Naive B cell (primary cell): ENCODE measurements at regions not wholly inside any gene's neighbourhood (a gene's known extent, or its start where the extent isn't known, plus 50 kb on each side); places are given as distances from the start of the nearest gene placed in this dataset.
"Not testable (repeated sequence)": the region's sequence is repeated elsewhere in the genome, so short reads cannot be mapped to it uniquely, and the experiment has no call there.

ENCODE experiments used
- ATAC-seq, 2 donors: fragments of 150-1000 bp; cut with Tn5 transposase; 2 replicates each; pipeline ENCODE4 v1.10.0; 2021; ENCODE audit warnings: low read depth in 2 of 2, mild to moderate bottlenecking in 2 of 2, moderate library complexity in 2 of 2
- DNase-seq: peaks from one replicate; pipeline ENCODE4 v3.0.0; 2022
- H3K27ac Mint-ChIP-seq, 6 donors: one replicate each; pipeline ENCODE4 v1.8.0; 2020 to 2022; ENCODE audit warnings: mild to moderate bottlenecking in 6 of 6, mixed read lengths in 6 of 6, moderate library complexity in 5 of 6, inconsistent platforms in 2 of 6
- H3K27me3 Mint-ChIP-seq, 3 donors: one replicate each; pipeline ENCODE4 v1.8.0; 2021 to 2022; ENCODE audit warnings: mixed read lengths in 3 of 3, mild to moderate bottlenecking in 1 of 3
- H3K36me3 Mint-ChIP-seq, 2 donors: one replicate each; pipeline ENCODE4 v1.8.0; 2020 to 2022; ENCODE audit warnings: mixed read lengths in 2 of 2, inconsistent platforms in 1 of 2, mild to moderate bottlenecking in 1 of 2
- H3K4me1 Mint-ChIP-seq, 3 donors: one replicate each; pipeline ENCODE4 v1.8.0; 2020 to 2022; ENCODE audit warnings: mixed read lengths in 3 of 3, inconsistent platforms in 1 of 3, mild to moderate bottlenecking in 1 of 3, moderate library complexity in 1 of 3
- H3K4me3 Mint-ChIP-seq, 8 donors: one replicate each; pipeline ENCODE4 v1.8.0; 2020 to 2022; ENCODE audit warnings: mild to moderate bottlenecking in 8 of 8, mixed read lengths in 8 of 8, moderate library complexity in 8 of 8, inconsistent platforms in 2 of 8
- H3K9me3 Mint-ChIP-seq, 7 donors: one replicate each; pipeline ENCODE4 v1.8.0; 2020 to 2022; ENCODE audit warnings: mixed read lengths in 7 of 7, mild to moderate bottlenecking in 5 of 7, inconsistent platforms in 2 of 7, moderate library complexity in 1 of 7

DNA sequence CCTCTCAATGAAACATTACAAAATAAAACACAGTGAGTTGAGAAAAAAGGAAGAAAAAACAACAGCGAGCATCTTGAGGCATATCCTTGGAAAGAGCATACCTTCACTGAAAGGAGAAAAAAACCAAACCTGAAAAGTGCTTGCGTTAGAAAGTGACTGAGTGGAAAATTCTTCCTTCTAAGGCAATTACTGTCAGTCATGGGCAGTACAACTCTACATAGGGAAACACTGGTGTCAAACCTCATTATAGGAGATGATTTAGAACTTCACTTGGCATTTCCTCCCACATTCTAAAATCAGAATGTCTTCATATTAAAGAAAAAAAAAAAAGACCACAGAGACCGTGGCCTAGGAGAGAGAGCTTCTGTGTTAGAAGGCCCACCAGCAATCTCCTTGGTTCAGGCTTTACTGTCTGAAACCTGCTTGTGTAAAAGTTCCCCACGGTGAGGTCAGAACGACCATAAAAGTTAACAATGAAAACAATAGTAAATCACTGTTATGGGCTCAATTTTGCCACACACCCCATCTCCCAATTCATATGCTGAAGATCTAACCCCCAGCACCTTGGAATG is 91.1 kb upstream of the CRY1 start:
- peaks cover 0 to 12% of the 10 kb centered on the region in 2 donors for H3K36me3 Mint-ChIP-seq
- H3K27ac Mint-ChIP-seq: no peak overlapping the region
- no peaks in the 10 kb centered on the region for H3K4me1 Mint-ChIP-seq
- ATAC-seq (no peak), DNase-seq (no peak)
- H3K9me3 Mint-ChIP-seq: peaks cover 0 to 20% (median 6%) of the 10 kb centered on the region in 7 donors
- no peak overlapping the region for H3K4me3 Mint-ChIP-seq
- H3K27me3 Mint-ChIP-seq: peaks cover 29 to 39% (median 38%) of the 10 kb centered on the region in 3 donors

DNA sequence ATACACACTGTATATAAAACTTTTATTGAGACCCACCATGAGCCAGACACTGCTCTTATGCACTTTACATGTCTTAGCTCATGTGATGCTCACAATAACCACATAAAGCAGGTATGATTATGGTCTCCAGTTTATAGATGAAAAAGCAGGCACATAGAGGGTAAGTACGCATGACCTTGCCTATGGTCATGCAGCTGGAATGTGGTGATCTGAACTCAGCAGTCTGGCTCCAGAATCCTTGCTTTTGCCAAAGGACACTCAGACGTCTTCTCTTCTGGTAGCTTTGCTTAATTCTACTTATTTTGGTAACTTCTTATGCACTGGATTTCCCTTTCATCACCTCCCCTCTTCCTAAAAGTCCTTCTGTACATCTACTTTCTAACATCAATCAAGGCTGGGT is 103.3 kb upstream of the CRY1 start:
- DNase-seq (no peak), ATAC-seq (no peak)
- peaks cover 3 to 23% (median 8%) of the 10 kb centered on the region in 7 donors for H3K9me3 Mint-ChIP-seq
- no peak overlapping the region for H3K4me3 Mint-ChIP-seq
- peaks cover 4 to 20% (median 12%) of the 10 kb centered on the region in 3 donors for H3K27me3 Mint-ChIP-seq
- peaks cover 0 to 8% of the 10 kb centered on the region in 2 donors for H3K36me3 Mint-ChIP-seq
- H3K27ac Mint-ChIP-seq: no peak overlapping the region
- no peaks in the 10 kb centered on the region for H3K4me1 Mint-ChIP-seq

DNA sequence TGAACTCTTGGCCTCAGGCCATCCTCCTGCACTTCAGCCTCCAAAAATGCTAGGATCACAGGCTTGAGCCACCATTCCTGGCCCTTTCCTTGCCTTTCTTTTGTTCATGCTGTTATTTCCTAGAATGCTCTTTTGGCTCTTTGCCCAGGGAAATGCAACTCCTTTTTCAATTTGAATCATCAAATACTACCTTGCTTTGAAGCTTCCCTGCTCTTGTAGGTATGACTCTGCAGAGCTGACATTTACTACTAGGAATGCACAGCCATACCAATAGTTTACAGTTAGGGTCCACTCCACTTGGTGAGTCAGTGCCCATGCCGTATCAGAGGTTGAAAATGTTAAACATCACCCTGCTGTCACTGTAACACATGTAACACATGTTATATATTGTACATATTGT is 107.0 kb upstream of the CRY1 start:
- Mint-ChIP-seq H3K4me3 (no peak overlapping the region), H3K27me3 (peaks cover 4 to 20% (median 12%) of the 10 kb centered on the region in 3 donors)
- no peak for ATAC-seq

DNA sequence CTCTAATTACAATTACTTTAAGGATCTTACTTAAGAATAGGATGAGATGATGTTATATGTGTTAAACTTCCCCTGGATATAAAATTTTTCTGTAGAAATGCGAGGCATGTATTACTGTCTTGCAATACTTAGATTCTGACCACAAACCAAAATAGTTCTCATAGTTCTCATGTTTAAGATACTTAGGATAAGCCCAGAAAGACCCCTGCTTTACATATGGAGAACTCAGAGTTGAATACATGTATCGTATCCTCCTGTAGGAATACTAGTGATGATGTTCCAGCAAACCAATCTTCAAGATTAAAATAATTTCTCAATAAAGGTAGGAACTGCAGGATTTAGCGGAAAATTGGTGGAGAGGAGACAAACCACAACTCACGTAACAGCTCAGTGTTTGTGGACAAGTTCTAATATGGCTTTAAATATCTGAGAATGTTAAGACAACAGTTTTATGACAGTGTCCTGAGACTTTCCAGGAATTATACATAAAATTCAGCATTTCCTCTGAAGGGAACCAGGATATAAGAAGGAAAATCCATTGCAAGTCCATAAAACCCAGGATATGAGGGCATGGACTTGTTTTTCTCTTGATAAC is 114.7 kb upstream of the CRY1 start:
- H3K27me3 Mint-ChIP-seq: peaks cover 5 to 27% (median 7%) of the 10 kb centered on the region in 3 donors
- no peaks in the 10 kb centered on the region for H3K4me1 Mint-ChIP-seq
- no peak for DNase-seq
- no peak for ATAC-seq
- H3K36me3 Mint-ChIP-seq: no peaks in the 10 kb centered on the region
- H3K9me3 Mint-ChIP-seq: peaks cover 3 to 19% (median 6%) of the 10 kb centered on the region in 7 donors
- no peak overlapping the region for H3K27ac Mint-ChIP-seq
- no peak overlapping the region for H3K4me3 Mint-ChIP-seq

More for the DNA sequence above, 107.0 kb upstream of the CRY1 start:
- no peak for DNase-seq
- H3K9me3 Mint-ChIP-seq: peaks cover 0 to 3% (median 0%) of the 10 kb centered on the region in 7 donors
- H3K27ac Mint-ChIP-seq: no peak overlapping the region
- no peaks in the 10 kb centered on the region for H3K36me3 Mint-ChIP-seq
- no peaks in the 10 kb centered on the region for H3K4me1 Mint-ChIP-seq

DNA sequence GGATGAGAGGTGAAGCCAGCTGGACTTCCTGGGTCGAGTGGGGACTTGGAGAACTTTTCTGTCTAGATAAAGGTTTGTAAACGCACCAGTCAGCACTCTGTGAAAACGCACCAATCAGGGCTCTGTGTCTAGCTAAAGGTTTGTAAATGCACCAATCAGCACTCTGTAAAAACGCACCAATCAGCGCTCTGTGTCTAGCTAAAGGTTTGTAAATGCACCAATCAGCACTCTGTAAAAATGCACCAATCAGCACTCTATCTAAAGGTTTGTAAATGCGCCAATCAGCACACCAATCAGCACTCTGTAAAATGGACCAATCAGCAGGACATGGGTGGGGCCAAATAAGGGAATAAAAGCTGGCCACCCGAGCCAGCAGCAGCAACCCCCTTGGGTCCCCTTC is 116.4 kb upstream of the CRY1 start:
- not testable (repeated sequence) for DNase-seq, H3K4me1 Mint-ChIP-seq, H3K27ac Mint-ChIP-seq, H3K4me3 Mint-ChIP-seq, ATAC-seq, H3K36me3 Mint-ChIP-seq
- peaks cover 3 to 19% (median 6%) of the 10 kb centered on the region in 7 donors for H3K9me3 Mint-ChIP-seq
- peaks cover 5 to 27% (median 7%) of the 10 kb centered on the region in 3 donors for H3K27me3 Mint-ChIP-seq

DNA sequence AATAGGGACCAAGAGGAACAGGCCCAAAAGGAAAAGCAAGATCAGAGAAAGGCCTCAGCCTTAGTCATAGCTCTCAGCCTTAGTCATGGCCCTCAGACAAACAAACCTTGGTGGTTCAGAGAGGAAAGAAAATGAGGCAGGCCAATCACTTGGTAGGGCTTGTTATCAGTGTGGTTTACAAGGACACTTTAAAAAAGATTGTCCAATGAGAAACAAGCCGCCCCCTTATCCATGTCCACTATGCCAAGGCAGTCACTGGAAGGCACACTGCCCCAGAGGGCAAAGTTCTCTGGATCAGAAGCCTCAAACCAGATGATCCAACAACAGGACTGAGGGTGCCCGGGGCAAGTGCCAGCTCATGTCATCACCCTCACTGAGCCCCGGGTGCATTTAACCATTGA is 121.0 kb upstream of the CRY1 start:
- not testable (repeated sequence) for H3K4me1 Mint-ChIP-seq, H3K27me3 Mint-ChIP-seq, H3K4me3 Mint-ChIP-seq, ATAC-seq, H3K36me3 Mint-ChIP-seq, DNase-seq, H3K27ac Mint-ChIP-seq
- H3K9me3 Mint-ChIP-seq: peaks cover 3 to 26% (median 10%) of the 10 kb centered on the region in 7 donors

DNA sequence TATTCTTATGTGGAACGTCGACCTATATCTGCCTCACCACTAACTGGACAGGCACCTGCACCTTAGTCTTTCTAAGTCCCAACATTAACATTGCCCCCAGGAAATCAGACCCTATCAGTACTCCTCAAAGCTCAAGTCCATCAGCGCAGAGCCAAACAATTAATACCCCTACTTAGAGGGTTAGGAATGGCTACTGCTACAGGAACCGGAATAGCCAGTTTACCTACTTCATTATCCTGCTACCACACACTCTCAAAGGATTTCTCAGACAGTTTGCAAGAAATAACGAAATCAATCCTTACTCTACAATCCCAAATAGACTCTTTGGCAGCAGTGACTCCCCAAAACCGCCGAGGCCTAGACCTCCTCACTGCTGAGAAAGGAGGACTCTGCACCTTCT is 123.1 kb upstream of the CRY1 start:
- not testable (repeated sequence) for H3K4me1 Mint-ChIP-seq, DNase-seq, H3K4me3 Mint-ChIP-seq, H3K36me3 Mint-ChIP-seq, ATAC-seq, H3K27ac Mint-ChIP-seq
- peaks cover 0 to 11% (median 6%) of the 10 kb centered on the region in 7 donors for H3K9me3 Mint-ChIP-seq
- peaks cover 4 to 20% (median 7%) of the 10 kb centered on the region in 3 donors for H3K27me3 Mint-ChIP-seq

DNA sequence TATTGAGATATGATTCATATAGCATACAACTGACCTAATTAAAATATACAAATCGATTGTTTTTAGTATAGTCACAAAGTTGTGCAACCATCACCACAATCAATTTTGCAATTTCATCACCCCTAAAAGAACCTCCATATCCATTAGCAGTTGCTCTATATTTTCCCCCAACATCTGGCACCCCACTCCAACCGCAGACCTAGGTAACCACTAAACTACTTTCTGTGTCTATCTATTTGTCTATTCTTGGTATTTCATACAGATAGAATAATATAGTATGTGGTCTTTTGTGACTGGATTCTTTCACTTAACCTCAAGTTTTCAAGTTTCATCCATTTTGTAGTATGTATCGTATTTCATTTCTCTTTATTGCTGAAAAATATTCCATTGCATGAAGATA is 126.0 kb upstream of the CRY1 start:
- ATAC-seq: no peak
- Mint-ChIP-seq H3K4me1 (no peaks in the 10 kb centered on the region), H3K9me3 (peaks cover 0 to 10% (median 4%) of the 10 kb centered on the region in 7 donors), H3K4me3 (no peak overlapping the region), H3K36me3 (no peaks in the 10 kb centered on the region), H3K27ac (no peak overlapping the region), H3K27me3 (peaks cover 22 to 29% (median 22%) of the 10 kb centered on the region in 3 donors)
- DNase-seq: no peak

DNA sequence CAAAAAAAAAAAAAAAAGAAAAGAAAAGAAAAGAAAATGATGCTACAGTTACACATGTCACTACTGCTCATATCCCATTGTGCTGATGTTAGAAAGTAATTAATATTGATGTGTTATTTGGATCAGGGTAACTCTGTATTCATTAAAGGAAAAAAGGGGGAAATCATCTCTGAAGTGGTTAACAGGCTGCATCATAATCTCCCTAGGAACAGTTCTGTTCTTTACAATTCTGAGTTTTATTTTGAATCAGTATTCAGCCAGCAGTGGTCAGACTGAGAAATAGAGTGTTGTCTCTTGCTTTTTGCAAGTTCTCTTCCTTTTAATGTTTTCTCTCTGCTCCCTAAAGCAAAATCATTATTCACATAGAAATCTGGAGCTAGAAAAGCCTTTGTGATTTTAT is 128.6 kb upstream of the CRY1 start:
- H3K4me3 Mint-ChIP-seq: no peak overlapping the region
- no peaks in the 10 kb centered on the region for H3K4me1 Mint-ChIP-seq
- H3K27me3 Mint-ChIP-seq: peaks cover 22 to 29% (median 26%) of the 10 kb centered on the region in 3 donors
- DNase-seq (no peak), ATAC-seq (no peak)
- H3K9me3 Mint-ChIP-seq: peaks cover 0 to 10% (median 4%) of the 10 kb centered on the region in 7 donors
- H3K27ac Mint-ChIP-seq: no peak overlapping the region
- H3K36me3 Mint-ChIP-seq: no peaks in the 10 kb centered on the region

DNA sequence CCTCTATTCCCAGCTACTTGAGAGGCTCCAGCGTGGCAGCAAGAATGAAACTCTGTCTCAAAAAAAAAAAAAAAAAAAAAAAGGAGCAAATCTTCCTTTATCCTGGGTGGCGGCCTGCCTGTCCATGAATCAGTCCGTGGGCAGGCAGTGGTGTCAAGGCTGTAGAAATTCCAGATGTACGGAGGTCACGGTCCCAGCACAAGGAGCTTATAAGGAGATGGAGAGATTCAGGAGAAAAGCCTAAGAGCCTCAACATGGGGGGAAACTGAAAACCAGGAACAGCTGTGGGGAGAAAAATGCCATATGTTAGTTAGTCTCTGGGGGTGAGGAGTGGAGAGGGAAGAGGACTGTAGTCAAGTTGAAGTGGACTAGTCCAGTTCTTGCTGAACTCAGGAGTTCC is 130.5 kb upstream of the CRY1 start:
- Mint-ChIP-seq H3K27ac (peak overlapping the region in 1 of 6 donors; percentile 16), H3K4me1 (no peaks in the 10 kb centered on the region), H3K27me3 (peaks cover 19 to 29% (median 26%) of the 10 kb centered on the region in 3 donors), H3K4me3 (no peak overlapping the region), H3K36me3 (no peaks in the 10 kb centered on the region), H3K9me3 (peaks cover 0 to 2% (median 0%) of the 10 kb centered on the region in 7 donors)
- DNase-seq: no peak
- no peak for ATAC-seq

DNA sequence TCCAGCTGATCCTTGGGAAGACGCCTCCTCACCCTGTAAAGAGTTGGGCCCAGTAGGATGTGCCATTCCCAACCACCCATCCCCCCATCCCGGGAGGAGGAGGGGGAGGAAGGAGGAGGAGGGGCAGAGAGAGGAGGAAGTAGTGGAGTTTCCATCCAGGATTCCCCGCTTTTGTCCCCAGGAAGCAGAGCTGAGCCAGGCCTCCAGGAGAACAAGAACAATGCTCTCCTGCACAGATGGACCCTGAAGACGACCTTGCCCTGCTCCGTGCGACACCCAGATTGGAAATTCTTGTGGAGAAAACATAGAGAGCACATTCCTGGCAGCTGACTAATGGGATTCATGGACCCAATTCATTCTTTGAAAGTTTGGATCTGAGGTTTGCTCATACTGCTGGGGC is 132.3 kb upstream of the CRY1 start:
- DNase-seq: no peak
- H3K4me3 Mint-ChIP-seq: no peak overlapping the region
- no peak overlapping the region for H3K27ac Mint-ChIP-seq
- H3K4me1 Mint-ChIP-seq: no peaks in the 10 kb centered on the region
- no peaks in the 10 kb centered on the region for H3K36me3 Mint-ChIP-seq
- H3K9me3 Mint-ChIP-seq: no peaks in the 10 kb centered on the region
- no peak for ATAC-seq
- H3K27me3 Mint-ChIP-seq: peaks cover 17 to 26% (median 24%) of the 10 kb centered on the region in 3 donors

DNA sequence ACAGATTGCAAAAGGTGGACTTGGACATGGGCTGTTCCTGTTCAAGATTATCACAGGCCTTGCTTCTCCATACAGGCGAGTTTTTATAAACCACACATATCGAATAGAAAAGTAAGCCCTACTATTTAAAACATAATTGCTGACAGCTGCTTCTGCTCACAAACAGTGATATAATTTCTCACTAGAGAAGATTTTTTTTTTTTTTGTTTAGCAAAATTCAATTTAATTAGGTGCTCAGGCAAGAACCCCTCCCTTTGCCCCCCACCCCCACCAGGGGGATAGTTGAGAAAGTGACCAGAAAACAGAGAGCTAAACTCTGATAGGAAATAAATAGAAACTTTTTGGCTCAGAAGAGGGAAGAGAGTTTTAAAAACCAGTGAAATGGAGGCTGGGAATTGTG is 132.8 kb upstream of the CRY1 start:
- H3K27me3 Mint-ChIP-seq: peaks cover 15 to 24% (median 19%) of the 10 kb centered on the region in 3 donors
- DNase-seq: no peak
- H3K36me3 Mint-ChIP-seq: no peaks in the 10 kb centered on the region
- H3K27ac Mint-ChIP-seq: no peak overlapping the region
- H3K4me1 Mint-ChIP-seq: no peaks in the 10 kb centered on the region
- H3K4me3 Mint-ChIP-seq: no peak overlapping the region
- ATAC-seq: no peak
- no peaks in the 10 kb centered on the region for H3K9me3 Mint-ChIP-seq

DNA sequence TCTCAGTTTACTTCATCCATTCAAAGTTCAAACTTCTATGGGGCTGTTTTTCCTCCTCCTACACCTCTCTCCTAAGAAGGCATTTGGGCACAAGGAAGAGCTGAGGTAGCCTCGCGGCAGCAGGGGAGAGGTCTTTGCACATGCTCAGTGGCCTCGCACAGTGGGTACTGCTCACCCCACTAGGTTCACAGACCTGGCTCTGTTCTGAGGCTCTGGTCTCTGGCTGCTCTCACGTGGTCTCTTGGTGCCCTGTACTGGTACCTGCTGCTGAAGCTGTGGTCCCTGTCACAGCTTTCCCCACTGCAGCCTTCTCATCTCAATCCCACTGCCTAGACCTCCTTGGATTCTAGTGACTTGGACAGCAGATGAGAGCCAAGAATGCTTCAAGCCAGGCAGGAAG is 134.7 kb upstream of the CRY1 start:
- Mint-ChIP-seq H3K9me3 (no peaks in the 10 kb centered on the region), H3K36me3 (no peaks in the 10 kb centered on the region), H3K27ac (no peak overlapping the region), H3K4me1 (no peaks in the 10 kb centered on the region), H3K27me3 (peaks cover 5 to 15% (median 8%) of the 10 kb centered on the region in 3 donors), H3K4me3 (no peak overlapping the region)
- DNase-seq (no peak), ATAC-seq (no peak)

DNA sequence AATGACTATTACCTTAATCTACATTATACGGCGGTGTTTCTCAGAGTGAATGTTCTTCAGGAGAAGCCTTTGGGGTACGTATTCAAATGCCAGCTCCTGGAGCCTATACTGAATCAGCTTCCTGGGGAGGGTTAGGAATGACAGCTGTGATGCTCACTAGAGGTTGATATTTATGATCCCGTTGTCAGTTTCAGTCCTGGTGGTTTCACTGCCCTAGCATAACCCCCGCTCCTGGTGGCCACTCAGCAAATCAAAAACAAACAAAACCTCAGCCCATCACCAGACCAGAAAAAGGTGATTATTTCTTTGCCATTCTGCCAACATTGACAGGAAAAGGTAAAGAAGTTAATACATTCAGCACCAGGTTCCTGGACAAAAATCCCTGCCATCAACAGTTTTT is 136.5 kb upstream of the CRY1 start:
- Mint-ChIP-seq H3K9me3 (no peaks in the 10 kb centered on the region), H3K36me3 (no peaks in the 10 kb centered on the region), H3K27me3 (peaks cover 0 to 8% (median 3%) of the 10 kb centered on the region in 3 donors), H3K4me1 (no peaks in the 10 kb centered on the region), H3K4me3 (no peak overlapping the region), H3K27ac (no peak overlapping the region)
- ATAC-seq (no peak), DNase-seq (no peak)
